IMR-90 (cell line): ENCODE measurements at regions not wholly inside any gene's neighbourhood (a gene's known extent, or its start where the extent isn't known, plus 50 kb on each side); places are given as distances from the start of the nearest gene placed in this dataset.

ENCODE experiments used
- ATAC-seq: fragments of 200-7000 bp; cut with Tn5 transposase; 2 replicates; pipeline ENCODE4 v1.9.1; 2020; ENCODE audit warnings: low read depth, mild to moderate bottlenecking, moderate library complexity
- BruUV-seq: library from RNA; stranded (reverse); fragments of 400-500 nt; replicated peaks from 2 replicates; lab custom pipeline; 2021; lab: Mats Ljungman, UMichigan
- CTCF ChIA-PET: fragments of 300-600 bp; formaldehyde crosslinking; extraction: SDS; loops from one replicate; lab custom pipeline; 2021; ENCODE audit warnings: antibody characterized with exemption; lab: Yijun Ruan, JAX
- POLR2A ChIA-PET: fragments of 300-600 bp; sonication (Branson Sonifier 250); formaldehyde crosslinking; loops from one replicate; lab custom pipeline; 2022; ENCODE audit warnings: antibody characterized with exemption; ENCODE audit not compliant: unreplicated experiment; lab: Charles Lee
- DNase-seq: peaks from one replicate; pipeline ENCODE4 v3.0.0; 2013
- H2AFZ ChIP-seq: replicated peaks from 2 replicates; pipeline ENCODE3; 2013; ENCODE audit warnings: low read length, mild to moderate bottlenecking; ENCODE audit not compliant: poor library complexity
- H2AK5ac ChIP-seq: 2 replicates; pipeline ENCODE4 v1.6.1; 2013; ENCODE audit warnings: low read depth, low read length, inconsistent platforms
- H2AK9ac ChIP-seq: replicated peaks from 2 replicates; pipeline ENCODE3; 2013; ENCODE audit warnings: mild to moderate bottlenecking, low read depth, low read length, moderate library complexity; ENCODE audit not compliant: poor library complexity
- H2BK120ac ChIP-seq: 2 replicates; pipeline ENCODE4 v1.6.1; 2013; ENCODE audit warnings: low read depth, low read length, inconsistent platforms
- H2BK15ac ChIP-seq: 3 replicates; pipeline ENCODE4 v1.6.1; 2013; ENCODE audit warnings: low read depth, low read length, inconsistent platforms
- H2BK20ac ChIP-seq: 2 replicates; pipeline ENCODE4 v1.6.1; 2013; ENCODE audit warnings: low read depth, mild to moderate bottlenecking, inconsistent platforms, low read length, moderate library complexity
- H2BK5ac ChIP-seq: 2 replicates; pipeline ENCODE4 v1.6.1; 2013; ENCODE audit warnings: mild to moderate bottlenecking, low read depth, low read length, inconsistent platforms; ENCODE audit not compliant: poor library complexity, severe bottlenecking
- H3K14ac ChIP-seq: replicated peaks from 2 replicates; pipeline ENCODE4 v1.6.1; 2013; ENCODE audit warnings: low read depth, low read length, inconsistent platforms
- H3K18ac ChIP-seq: 2 replicates; pipeline ENCODE4 v1.6.1; 2013; ENCODE audit warnings: low read depth, low read length, control low read depth
- H3K23ac ChIP-seq: 2 replicates; pipeline ENCODE4 v1.6.1; 2013; ENCODE audit warnings: low read depth, low read length, inconsistent platforms
- H3K27ac ChIP-seq: 2 replicates; pipeline ENCODE4 v1.5.1; 2013; ENCODE audit warnings: mild to moderate bottlenecking, control low read depth, low read length; ENCODE audit not compliant: insufficient read depth
- H3K27me3 ChIP-seq: 2 replicates; pipeline ENCODE4 v1.6.1; 2013; ENCODE audit warnings: low read length; ENCODE audit not compliant: control insufficient read depth, insufficient read depth
- H3K36me3 ChIP-seq: 2 replicates; pipeline ENCODE4 v1.6.1; 2013; ENCODE audit warnings: low read length, mixed read lengths; ENCODE audit not compliant: control insufficient read depth, insufficient read depth
- H3K4ac ChIP-seq: 2 replicates; pipeline ENCODE4 v1.6.1; 2013; ENCODE audit warnings: low read depth, low read length, inconsistent platforms
- H3K4me1 ChIP-seq: 2 replicates; pipeline ENCODE4 v1.6.1; 2013; ENCODE audit warnings: low read length, mixed read lengths; ENCODE audit not compliant: control insufficient read depth, insufficient read depth
- H3K4me2 ChIP-seq: 2 replicates; pipeline ENCODE4 v1.6.1; 2013; ENCODE audit warnings: low read depth, mild to moderate bottlenecking, control low read depth, low read length, moderate library complexity
- H3K4me3 ChIP-seq: 2 replicates; pipeline ENCODE4 v1.5.1; 2013; ENCODE audit warnings: low read depth, mild to moderate bottlenecking, control low read depth, low read length, moderate library complexity; ENCODE audit not compliant: insufficient read depth
- H3K56ac ChIP-seq: 2 replicates; pipeline ENCODE4 v1.6.1; 2013; ENCODE audit warnings: low read length, inconsistent platforms; ENCODE audit not compliant: insufficient read depth; ENCODE audit errors: extremely low read depth
- H3K79me1 ChIP-seq, 2 experiments: 2 replicates each; pipeline ENCODE4 v1.6.1; 2013; ENCODE audit warnings: low read length in 2 of 2, inconsistent platforms in 1 of 2, low read depth in 1 of 2
- H3K9ac ChIP-seq: 2 replicates; pipeline ENCODE4 v1.6.1; 2013; ENCODE audit warnings: low read depth, low read length, control low read depth
- H3K9me1 ChIP-seq: 2 replicates; pipeline ENCODE4 v1.6.1; 2013; ENCODE audit warnings: low read length, inconsistent platforms; ENCODE audit not compliant: insufficient read depth
- H3K9me3 ChIP-seq: 2 replicates; pipeline ENCODE4 v1.6.1; 2013; ENCODE audit warnings: low read length; ENCODE audit not compliant: control insufficient read depth, insufficient read depth
- H4K20me1 ChIP-seq: 2 replicates; pipeline ENCODE4 v1.6.1; 2013; ENCODE audit warnings: low read length, inconsistent platforms; ENCODE audit not compliant: insufficient read depth
- H4K5ac ChIP-seq: 2 replicates; pipeline ENCODE4 v1.6.1; 2013; ENCODE audit warnings: mild to moderate bottlenecking, low read depth, low read length, control low read depth
- H4K8ac ChIP-seq, 2 experiments: 2 replicates each; pipeline ENCODE4 v1.6.1; 2013; ENCODE audit warnings: low read depth in 2 of 2, low read length in 2 of 2, control low read depth in 1 of 2, inconsistent platforms in 1 of 2
- H4K91ac ChIP-seq: 2 replicates; pipeline ENCODE4 v1.6.1; 2013; ENCODE audit warnings: low read depth, low read length, inconsistent platforms; ENCODE audit not compliant: insufficient read depth
- BHLHE40 ChIP-seq: fragments of 150-350 bp; IDR thresholded peaks from 2 replicates; pipeline ENCODE4 v1.6.1; 2016; ENCODE audit warnings: mild to moderate bottlenecking, low read depth, low read length
- CHD1 ChIP-seq: IDR thresholded peaks from 2 replicates; pipeline ENCODE4 v1.6.1; 2012; ENCODE audit warnings: low read depth, low read length, improper control_type of control experiment
- CTCF ChIP-seq: conservative IDR thresholded peaks from 2 replicates; pipeline ENCODE4 v1.5.1; 2012; ENCODE audit warnings: mild to moderate bottlenecking, low read depth, low read length, improper control_type of control experiment
- MAFK ChIP-seq: IDR thresholded peaks from 2 replicates; pipeline ENCODE4 v1.6.1; 2012; ENCODE audit warnings: low read depth, low read length, improper control_type of control experiment
- MAZ ChIP-seq: IDR thresholded peaks from 2 replicates; pipeline ENCODE4 v1.6.1; 2012; ENCODE audit warnings: low read depth, mild to moderate bottlenecking, low read length, improper control_type of control experiment, moderate library complexity, borderline replicate concordance
- MXI1 ChIP-seq: IDR thresholded peaks from 2 replicates; pipeline ENCODE4 v1.6.1; 2012; ENCODE audit warnings: low read depth, mild to moderate bottlenecking, low read length, moderate library complexity, borderline replicate concordance
- NFE2L2 ChIP-seq: fragments of 150-350 bp; IDR thresholded peaks from 2 replicates; pipeline ENCODE4 v1.6.1; 2016; ENCODE audit warnings: low read depth, mild to moderate bottlenecking, low read length
- POLR2A ChIP-seq: IDR thresholded peaks from 2 replicates; pipeline ENCODE4 v1.6.1; 2012; ENCODE audit warnings: mild to moderate bottlenecking, low read depth, low read length
- RFX5 ChIP-seq: IDR thresholded peaks from 2 replicates; pipeline ENCODE4 v1.8.0; 2012; ENCODE audit warnings: low read depth, mild to moderate bottlenecking, low read length, moderate library complexity
- SMC3 ChIP-seq: fragments of 150-350 bp; IDR thresholded peaks from 2 replicates; pipeline ENCODE4 v1.6.1; 2016; ENCODE audit warnings: low read depth, mild to moderate bottlenecking, antibody characterized with exemption, low read length, moderate library complexity
- USF2 ChIP-seq: fragments of 150-350 bp; IDR thresholded peaks from 2 replicates; pipeline ENCODE4 v1.6.1; 2017; ENCODE audit warnings: mild to moderate bottlenecking, antibody characterized with exemption, low read length, low read depth
- WGBS, 2 experiments: methylation state at CpG; one replicate each; pipeline versions ENCODE4 v1.1.5 to v1.1.7; 2013; ENCODE audit warnings: missing lambda C conversion rate in 2 of 2; ENCODE audit not compliant: insufficient read length in 1 of 2; ENCODE audit errors: extremely low coverage in 2 of 2; 5-methylcytosine and 5-hydroxymethylcytosine counted together
- dilution Hi-C: fragments of 300-500 bp; cut with HindIII; formaldehyde crosslinking; loops from one replicate; pipeline ENCODE4 v1.14.3; 2018; ENCODE audit warnings: low sequenced_read_pairs; ENCODE audit not compliant: unreplicated experiment
- in situ Hi-C: fragments of 300-500 bp; cut with MboI; formaldehyde crosslinking; loops from 3 replicates; pipeline ENCODE4 v1.14.3; 2019; ENCODE audit warnings: low sequenced_read_pairs, inconsistent platforms, mixed read lengths
- intact Hi-C: fragments of 100-400 bp; cut with micrococcal nuclease; formaldehyde crosslinking; loops from 2 replicates; pipeline ENCODE4 v1.10.0; 2022

DNA sequence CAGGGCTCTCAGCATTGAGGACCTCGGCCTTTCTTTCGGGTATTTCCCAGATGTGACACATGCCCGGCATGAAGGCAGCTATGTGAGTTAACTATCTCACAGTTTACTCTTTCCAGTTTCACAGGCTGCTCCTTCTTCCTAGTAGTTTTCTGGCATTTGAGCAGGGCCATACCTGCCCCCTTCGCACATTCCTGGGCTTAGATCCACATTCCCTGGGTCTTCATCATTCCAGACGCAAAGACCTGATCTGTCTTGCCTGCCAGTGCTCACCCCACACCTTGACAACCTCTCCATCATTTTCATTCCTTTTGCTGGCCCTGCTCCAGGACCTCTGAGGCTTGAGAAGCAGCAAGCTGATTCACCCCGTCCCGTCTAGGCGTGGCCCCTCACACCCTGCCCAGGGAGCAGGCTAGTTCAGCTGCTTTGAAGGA lies 227.5 kb downstream of the WDR11 start (continued):
- TF ChIP-seq BHLHE40 = no peak

DNA sequence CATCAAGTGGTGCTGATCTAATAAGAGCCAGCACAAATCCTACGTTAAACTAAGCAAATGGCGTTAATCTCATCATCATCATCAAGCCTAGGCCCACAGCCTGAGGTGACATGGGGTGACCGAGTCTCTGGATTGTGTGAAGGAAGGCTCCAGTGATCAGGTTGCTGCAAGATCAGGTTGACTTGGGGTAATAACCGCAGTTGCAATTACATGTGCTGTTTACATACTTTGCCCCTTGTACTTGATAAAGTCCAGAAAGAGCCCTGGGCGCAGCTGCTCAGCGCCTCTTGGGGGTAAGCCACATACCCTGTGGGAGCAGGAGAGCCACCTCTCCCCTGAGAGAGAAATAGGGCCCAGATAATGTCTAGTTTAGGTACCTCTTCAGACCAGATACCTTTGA lies 228.1 kb downstream of the WDR11 start:
- H2AK5ac ChIP-seq = no peak overlapping the region
- H3K27ac ChIP-seq = no peak overlapping the region
- H3K36me3 ChIP-seq = no peaks in the 10 kb centered on the region
- no peaks in the 10 kb centered on the region for H3K79me1 ChIP-seq
- dilution Hi-C loops (no loop called here), intact Hi-C loops (no loop called here), in situ Hi-C loops (no loop called here)
- no peak overlapping the region for H3K9ac ChIP-seq
- no peak overlapping the region for H2AK9ac ChIP-seq
- H4K20me1 ChIP-seq = no peaks in the 10 kb centered on the region
- BruUV-seq = no TSS peak
- no peak overlapping the region for H3K18ac ChIP-seq
- ATAC-seq = no peak
- DNase-seq = no peak
- 60% methylated on average over 1 of the region's 6 CpGs; no CpG with 5 or more reads in 1 of the 2 experiments for WGBS, 2 experiments
- no peak overlapping the region for H4K8ac ChIP-seq
- no peak overlapping the region for H2BK20ac ChIP-seq
- H3K4me2 ChIP-seq = no peak overlapping the region
- H4K5ac ChIP-seq = no peak overlapping the region
- H3K56ac ChIP-seq = no peak overlapping the region
- CTCF ChIA-PET = no interaction called here
- no peak overlapping the region for H2BK15ac ChIP-seq
- no peak overlapping the region for H3K23ac ChIP-seq
- H3K4me3 ChIP-seq = no peak overlapping the region
- no peak overlapping the region for H2BK5ac ChIP-seq
- H3K27me3 ChIP-seq = no peaks in the 10 kb centered on the region
- H2AFZ ChIP-seq = no peak overlapping the region
- peaks cover 38% of the 10 kb centered on the region for H3K9me3 ChIP-seq
- H3K4ac ChIP-seq = no peak overlapping the region
- H2BK120ac ChIP-seq = no peak overlapping the region
- H4K91ac ChIP-seq = no peak overlapping the region
- no peak overlapping the region for H3K14ac ChIP-seq
- no peaks in the 10 kb centered on the region for H3K4me1 ChIP-seq
- no peaks in the 10 kb centered on the region for H3K9me1 ChIP-seq
- POLR2A ChIA-PET = no interaction called here
- TF ChIP-seq CTCF (no peak), MAZ (no peak), BHLHE40 (no peak), POLR2A (no peak), USF2 (no peak), MXI1 (no peak), NFE2L2 (no peak), CHD1 (no peak), MAFK (no peak), SMC3 (no peak), RFX5 (no peak)
